ENCODE measurements at regions not wholly inside any gene's neighbourhood (a gene's known extent, or its start where the extent isn't known, plus 50 kb on each side); places are given as distances from the start of the nearest gene placed in this dataset.

DNA sequence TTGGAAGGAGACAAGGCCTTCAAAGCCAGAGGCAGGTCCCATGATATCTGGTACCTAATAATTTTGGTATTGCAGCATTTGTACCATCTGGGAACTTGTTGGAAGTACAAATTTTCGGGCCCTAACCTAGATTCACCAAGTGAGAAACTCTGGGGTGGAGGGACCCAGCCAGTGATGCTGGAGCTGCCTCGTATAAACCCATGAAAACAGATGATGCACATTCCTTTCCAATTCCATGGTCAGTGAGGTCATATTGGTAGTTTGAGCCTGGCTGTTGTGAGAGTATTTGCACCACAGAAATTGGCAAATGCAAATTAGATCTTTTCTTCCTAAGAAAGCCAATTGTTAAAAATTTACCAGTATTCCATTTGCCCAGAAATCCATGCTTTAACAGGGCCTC, 269.6 kb upstream of the PLXNA2 start:
- no peak for DNase-seq (ENCODE audit: low spot score)

GRCh38 chr1:208515129-208515528, 270.9 kb upstream of the PLXNA2 start:
- DNase-seq (ENCODE audit: low spot score): no peak

GRCh38 chr1:208516780-208517179, 272.6 kb upstream of the PLXNA2 start:
- DNase-seq (ENCODE audit: low spot score): no peak

DNA sequence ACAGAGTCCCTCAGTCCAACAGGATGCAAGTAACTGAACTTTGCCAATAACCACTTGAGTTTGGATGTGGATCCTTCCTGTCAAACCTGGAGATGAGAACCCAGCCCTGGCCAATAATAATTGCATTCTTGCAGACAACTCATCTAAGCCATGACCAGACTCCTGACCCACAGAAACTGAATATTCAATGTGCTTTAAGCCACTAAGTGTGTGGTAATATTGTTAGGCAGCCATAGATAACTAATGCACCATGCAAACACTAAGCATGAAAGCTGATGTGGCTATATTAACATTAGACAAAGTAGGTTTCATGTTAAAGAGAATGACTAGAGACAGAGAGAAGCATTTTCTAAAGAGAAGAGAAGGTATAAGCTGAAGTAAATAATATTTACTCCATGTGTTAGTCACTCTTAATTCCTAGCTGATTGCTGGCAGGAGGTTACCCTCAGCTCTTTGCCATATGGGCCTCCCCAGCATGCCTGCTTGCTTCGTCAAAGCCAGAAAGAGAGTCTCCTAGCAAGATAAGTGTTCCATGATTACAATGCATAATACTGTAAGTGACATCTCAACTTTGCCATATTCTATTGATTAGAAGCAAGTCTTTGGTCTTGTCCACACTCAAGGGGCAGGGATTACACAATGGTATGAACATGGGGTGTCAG, 276.4 kb upstream of the PLXNA2 start:
- DNase-seq (ENCODE audit: low spot score): no peak

- DNase-seq (ENCODE audit: low spot score): no peak
Observed at GRCh38 chr1:208521534-208521933, 277.4 kb upstream of the PLXNA2 start.

GRCh38 chr1:208523007-208523406, 278.8 kb upstream of the PLXNA2 start:
- no peak for DNase-seq (ENCODE audit: low spot score)

DNA sequence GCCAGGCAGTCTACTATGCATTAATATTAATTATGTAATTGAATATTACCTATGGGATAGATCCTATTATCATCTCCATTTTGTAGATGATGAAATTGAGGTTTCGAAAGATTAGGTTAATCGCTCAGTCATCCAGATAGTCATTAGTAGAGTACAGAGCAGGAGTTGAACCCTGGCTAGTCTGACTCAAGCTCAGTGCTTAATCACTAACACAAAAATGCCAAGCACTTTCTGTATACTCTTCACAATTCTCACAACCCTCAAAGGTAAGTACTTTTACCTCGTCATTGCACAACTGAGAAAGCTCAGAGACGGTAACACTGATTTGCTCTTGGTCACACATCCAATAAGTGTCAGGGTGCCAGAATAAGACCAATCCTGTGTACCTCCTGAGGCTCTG, 280.2 kb upstream of the PLXNA2 start:
- DNase-seq (ENCODE audit: low spot score): no peak

GRCh38 chr1:208524925-208525324, 280.7 kb upstream of the PLXNA2 start:
- no peak for DNase-seq (ENCODE audit: low spot score)

GRCh38 chr1:208525417-208525816, 281.2 kb upstream of the PLXNA2 start:
- DNase-seq (ENCODE audit: low spot score): no peak

DNA sequence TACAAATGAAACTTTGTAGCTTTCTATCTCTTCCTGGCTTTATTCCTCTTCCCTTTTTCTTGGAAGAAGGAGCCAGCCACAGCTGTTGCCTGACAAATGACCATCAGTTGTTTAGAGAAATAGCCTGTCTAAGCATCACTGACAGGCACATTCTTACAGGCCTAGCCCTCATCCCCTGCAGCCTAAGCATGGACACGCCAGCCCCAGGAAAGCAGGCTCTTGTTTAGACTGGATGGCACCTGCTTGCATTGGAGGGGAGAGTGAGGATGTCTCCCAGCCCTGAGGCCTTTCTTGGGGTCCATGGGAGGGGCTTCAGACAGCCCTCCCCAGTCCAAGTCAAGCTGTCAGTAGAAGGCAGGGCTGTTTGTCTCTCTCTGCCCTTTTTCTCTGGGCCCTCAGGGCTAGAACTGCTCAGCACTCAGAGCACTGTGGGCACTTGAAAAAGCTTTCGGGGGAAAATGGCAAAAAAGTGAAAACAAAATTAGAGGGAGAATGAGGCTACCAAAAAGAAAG, 282.5 kb upstream of the PLXNA2 start:
- DNase-seq (ENCODE audit: low spot score): no peak

- DNase-seq (ENCODE audit: low spot score): no peak
Observed at GRCh38 chr1:208527156-208527555, 283.0 kb upstream of the PLXNA2 start.

DNA sequence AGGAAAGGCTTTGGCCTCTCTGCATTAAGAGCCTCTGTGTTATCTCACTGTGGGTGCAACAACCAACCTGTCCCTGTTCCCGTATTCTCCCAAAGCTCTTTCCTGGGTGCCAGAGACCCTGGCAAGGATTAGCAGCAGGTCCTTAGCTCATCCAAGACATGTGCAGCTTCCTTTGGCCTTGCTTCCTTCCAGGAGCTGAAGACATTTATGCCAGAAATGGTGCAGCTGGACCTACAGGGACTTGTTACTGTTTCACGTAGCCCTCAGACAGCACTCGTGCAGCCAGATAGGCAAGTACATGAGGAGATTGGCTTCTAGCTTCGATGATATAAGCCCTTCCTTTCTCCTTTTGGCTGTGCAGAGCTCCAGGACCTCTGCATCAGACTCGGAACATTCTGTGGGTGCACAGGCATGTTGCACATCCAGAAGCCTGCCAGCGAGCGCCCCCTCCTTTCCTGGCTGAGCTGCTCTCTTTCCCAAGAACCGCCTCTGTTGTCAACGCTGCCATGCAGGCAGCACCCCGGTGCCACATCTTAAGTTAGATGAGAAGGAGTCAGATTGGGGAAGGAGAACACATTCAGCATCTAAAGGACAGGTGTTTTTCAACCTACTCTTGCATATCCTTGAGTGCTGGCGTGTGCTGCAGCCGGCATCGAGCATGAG, 284.5 kb upstream of the PLXNA2 start:
- DNase-seq (ENCODE audit: low spot score): no peak

- DNase-seq (ENCODE audit: low spot score): no peak
Observed at GRCh38 chr1:208531003-208531750, 287.0 kb upstream of the PLXNA2 start.

GRCh38 chr1:208533746-208534598, 289.8 kb upstream of the PLXNA2 start:
- DNase-seq (ENCODE audit: low spot score): no peak

DNA sequence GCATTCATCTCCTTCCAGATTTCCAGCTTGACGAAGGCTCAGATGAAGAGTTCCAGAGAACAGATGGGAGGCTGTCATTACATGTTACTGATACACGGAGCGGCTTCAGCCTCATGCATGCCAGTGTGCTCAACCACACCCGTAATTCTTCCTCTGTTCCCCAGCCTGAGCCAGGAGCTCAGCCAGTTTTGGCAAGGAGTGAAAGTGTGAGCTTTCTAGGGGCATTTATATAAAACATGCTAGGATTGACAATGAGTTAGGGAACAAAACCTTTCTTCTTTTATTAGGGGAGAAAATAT, 290.4 kb upstream of the PLXNA2 start:
- DNase-seq (ENCODE audit: low spot score): no peak

DNA sequence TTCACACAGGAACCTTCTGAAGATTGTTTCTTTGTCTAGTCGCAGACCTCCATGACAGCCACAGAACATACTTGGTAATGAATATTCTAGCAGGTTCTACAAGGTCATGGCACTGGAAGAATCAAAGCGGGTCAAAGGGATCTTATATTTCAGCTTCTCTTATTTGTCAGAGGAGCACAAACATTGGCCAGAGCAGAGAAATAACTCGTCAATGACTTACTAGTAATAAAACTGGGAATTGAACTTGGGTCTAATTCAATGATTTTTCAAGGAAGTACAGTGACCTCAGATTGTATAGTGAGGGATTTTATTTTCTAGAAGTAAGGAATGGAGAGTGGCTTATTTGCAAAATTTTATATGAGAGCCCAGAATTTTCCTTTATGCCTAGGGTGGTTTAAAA, 290.8 kb upstream of the PLXNA2 start:
- no peak for DNase-seq (ENCODE audit: low spot score)

- DNase-seq (ENCODE audit: low spot score): no peak
Observed at GRCh38 chr1:208535511-208535910, 291.3 kb upstream of the PLXNA2 start.

GRCh38 chr1:208536212-208536611, 292.0 kb upstream of the PLXNA2 start:
- no peak for DNase-seq (ENCODE audit: low spot score)

DNA sequence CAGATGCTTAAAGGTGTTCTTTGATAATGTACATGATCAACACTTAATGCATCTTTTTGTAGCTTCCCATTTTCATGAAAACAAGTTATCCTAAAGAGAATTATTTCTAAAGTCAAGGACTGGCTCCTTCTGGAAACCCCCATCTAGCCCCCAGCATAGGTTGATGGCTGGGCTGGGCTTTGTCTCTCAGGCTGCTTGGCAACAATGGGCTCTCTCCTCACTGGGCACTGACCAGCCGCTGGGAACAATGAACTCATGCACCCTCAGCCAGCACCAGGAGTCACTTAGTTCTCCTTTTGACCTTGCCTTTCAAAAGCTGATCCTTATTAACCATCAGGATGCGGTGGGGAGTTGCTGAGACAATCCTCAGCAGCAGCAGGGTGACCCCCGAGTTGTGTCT, 293.0 kb upstream of the PLXNA2 start:
- DNase-seq (ENCODE audit: low spot score): no peak

GRCh38 chr1:208538078-208538477, 293.9 kb upstream of the PLXNA2 start:
- no peak for DNase-seq (ENCODE audit: low spot score)

DNA sequence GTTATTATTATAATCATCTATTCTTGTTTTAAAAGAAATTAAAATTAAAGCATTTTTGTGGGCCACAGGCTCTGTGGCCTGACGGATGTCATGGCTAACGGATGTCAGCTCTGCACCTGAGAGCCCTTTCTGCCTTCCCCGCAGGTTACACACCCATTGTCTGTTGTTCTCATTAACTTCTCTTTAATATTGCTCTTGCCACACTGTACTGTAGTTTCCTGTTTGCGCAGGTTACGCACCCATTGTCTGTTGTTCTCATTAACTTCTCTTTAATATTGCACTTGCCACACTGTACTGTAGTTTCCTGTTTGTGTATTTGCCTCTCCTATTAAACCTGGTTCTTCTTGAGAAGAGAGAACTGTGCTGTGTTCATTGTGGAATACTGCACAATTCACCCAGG, 294.4 kb upstream of the PLXNA2 start:
- DNase-seq (ENCODE audit: low spot score): no peak

- no peak for DNase-seq (ENCODE audit: low spot score)
Observed at GRCh38 chr1:208540724-208541123, 296.5 kb upstream of the PLXNA2 start.

All from HT-29 (cell line).